T-helper 2 cell treated with Interferon-gamma antibody and Interleukin-4, amounts not matched to agents 100 ng/mL and 5 ng/mL, for 36 hours (primary cell): ENCODE measurements at regions not wholly inside any gene's neighbourhood (a gene's known extent, or its start where the extent isn't known, plus 50 kb on each side); places are given as distances from the start of the nearest gene placed in this dataset.
"Not testable (repeated sequence)": the region's sequence is repeated elsewhere in the genome, so short reads cannot be mapped to it uniquely, and the experiment has no call there.

ENCODE experiments used
- intact Hi-C: fragments of 100-400 bp; cut with micrococcal nuclease; formaldehyde crosslinking; loops from one replicate; pipeline ENCODE4 v1.15.1; 2023

- intact Hi-C loops: no loop called here
Observed at GRCh38 chr2:16112972-16113560, 172.7 kb downstream of the MYCN start.

DNA sequence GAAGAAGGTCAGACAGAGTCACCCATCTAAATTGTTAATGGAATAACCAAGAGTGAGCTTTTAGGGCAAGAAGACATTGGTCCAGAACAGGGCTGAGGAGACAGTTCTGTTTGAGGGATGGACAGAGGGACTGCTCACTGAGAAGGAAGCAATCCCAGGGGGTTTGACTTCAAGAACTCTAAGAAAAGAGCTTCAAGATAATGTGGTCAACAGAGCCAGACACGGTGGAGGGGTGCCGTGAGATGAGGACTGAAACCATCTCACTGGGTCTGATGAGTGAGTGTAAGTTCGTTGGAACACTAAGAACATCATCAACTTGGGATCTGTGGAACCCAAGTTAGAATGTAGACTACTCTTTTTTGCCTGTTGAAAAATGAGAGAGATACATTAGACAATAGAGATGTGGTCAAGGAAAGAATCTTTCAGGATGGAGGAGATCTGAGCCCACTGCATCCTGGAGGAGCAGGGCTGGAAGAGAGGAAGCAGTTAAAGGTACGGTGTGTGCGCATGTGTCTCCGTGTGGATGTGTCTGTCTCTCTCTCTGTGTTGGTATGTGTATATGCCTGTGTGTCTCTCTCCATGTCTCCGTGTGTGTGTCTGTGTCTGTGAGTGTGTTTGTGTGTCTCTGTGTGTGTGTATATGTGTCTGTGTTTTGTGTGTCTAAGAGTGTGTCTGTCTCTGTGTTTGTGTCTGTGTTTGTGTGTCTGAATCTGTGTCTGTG is 172.1 kb downstream of the MYCN start:
- intact Hi-C loops: no loop called here

DNA sequence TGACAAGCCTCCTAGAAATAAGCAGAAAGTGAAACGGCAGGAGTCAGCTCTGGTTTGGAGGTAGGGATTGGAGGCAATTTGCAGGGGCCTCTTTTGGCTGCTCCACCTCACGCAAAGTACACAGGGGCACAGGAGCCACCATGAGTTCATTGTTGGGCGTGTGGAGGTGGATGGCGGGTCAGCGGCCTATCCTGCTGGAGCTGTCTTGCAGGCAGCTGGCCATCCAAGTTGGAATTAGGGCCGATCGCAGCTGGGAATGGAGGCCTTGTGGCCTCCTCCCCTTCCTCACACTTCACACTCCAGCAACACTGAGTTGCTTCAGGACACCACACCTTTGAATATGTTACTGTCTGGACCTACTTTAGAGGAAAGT is 171.5 kb downstream of the MYCN start:
- intact Hi-C loops: no loop called here

DNA sequence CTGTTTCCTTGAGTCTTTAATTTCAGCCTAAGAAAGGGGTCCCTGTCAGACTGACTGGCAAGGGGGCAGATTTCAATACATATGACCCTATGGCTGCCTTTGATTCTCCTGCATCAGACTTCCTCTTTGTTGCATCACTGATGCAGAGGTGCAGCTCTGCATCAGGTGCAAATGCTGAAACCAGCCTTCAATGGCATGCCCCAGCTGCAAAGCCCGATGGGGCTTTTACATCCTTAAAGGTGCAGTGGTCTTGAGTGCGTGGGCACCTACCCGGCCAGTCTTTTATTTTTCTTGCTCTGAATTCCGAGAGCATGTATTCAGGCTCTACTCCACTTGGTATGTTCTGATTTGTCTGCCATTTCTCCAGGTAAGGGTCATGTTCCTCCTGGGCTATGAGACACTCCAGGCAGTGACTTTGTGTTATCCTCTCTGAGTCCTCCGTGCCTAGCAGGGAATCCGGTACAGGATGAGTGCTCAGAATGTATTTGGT is 169.5 kb downstream of the MYCN start:
- intact Hi-C loops: no loop called here

- intact Hi-C loops: no loop called here
Observed at GRCh38 chr2:16109368-16109820, 169.0 kb downstream of the MYCN start.

GRCh38 chr2:16107246-16107645 is 166.9 kb downstream of the MYCN start:
- intact Hi-C loops: no loop called here

GRCh38 chr2:16106619-16107018 is 166.3 kb downstream of the MYCN start:
- intact Hi-C loops: no loop called here

- intact Hi-C loops: no loop called here
Observed at GRCh38 chr2:16105669-16106281, 165.4 kb downstream of the MYCN start.

- intact Hi-C loops: no loop called here
Observed at GRCh38 chr2:16104949-16105668, 164.8 kb downstream of the MYCN start.

- intact Hi-C loops: no loop called here
Observed at GRCh38 chr2:16104315-16104948, 164.1 kb downstream of the MYCN start.

GRCh38 chr2:16103614-16104314 is 163.4 kb downstream of the MYCN start:
- intact Hi-C loops: no loop called here

- intact Hi-C loops: no loop called here
Observed at GRCh38 chr2:16102976-16103380, 162.6 kb downstream of the MYCN start.

DNA sequence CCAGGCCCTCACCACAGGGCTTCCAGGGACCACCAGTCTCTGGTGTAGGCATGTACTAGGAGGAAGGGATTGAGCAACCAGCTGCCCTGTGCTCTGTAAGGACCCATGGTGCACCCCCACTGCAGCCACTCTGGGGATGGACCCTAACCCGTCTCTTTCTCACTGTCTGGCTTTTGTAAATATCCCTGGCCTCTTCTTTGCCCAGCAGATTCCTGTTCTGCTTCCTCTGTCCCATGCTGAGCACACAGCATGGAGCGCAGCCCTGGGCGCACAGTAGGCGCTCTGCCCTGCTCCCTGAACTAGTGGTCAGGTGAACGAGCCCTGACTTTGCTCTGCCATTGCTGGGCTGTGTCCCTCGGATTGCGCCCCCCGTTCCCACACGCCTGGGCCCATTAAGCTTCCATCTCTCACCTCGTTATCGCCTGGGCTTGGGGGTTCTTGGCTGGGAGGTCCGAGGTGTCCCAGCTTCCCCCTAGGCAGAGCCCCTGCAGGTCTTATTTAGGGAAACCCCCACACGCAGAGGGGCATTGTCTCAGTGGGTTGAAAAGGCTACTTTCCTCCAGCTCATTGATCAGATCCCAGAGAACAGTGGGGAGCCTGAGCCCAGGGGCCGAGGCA is 162.1 kb downstream of the MYCN start:
- intact Hi-C loops: no loop called here

DNA sequence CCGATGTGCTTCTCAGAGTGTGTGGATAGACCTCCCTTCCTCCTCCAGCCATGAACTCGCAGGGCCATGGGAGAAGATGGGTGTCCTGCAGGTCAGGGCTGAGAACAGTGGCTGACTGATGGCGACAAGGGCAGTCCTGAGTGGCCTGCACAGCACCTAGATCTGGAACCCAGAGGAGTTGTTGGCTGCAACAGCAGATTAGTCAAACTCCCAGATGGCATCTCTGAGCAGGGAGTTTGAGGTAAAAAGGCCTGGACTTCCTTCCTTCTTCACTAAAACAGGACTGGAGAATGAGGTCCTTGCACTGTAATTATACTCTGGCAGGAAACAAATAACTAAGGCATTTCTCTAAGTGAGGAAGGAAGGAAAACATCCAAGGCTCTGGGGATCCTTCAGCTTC is 160.8 kb downstream of the MYCN start:
- intact Hi-C loops: no loop called here

DNA sequence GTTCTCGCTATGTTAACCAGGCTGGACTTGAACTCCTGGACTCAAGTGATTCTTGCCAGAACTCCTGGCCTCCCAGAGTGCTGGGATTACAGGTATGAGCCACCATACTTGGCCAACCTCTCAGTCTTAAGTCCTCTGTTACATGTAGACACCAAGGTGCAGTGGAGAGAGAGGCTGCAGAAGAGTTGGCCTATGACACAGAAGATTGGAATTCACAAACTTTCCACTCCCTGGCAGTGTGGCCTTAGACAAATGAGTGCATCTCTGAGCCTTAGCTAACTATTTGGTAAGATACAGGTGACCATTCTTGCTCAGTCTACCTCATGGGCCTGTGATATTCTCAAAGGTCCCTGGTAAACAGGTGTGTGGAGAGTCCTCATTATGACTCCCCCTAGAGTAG is 159.7 kb downstream of the MYCN start:
- intact Hi-C loops: no loop called here

- intact Hi-C loops: no loop called here
Observed at GRCh38 chr2:16099326-16099725, 159.0 kb downstream of the MYCN start.

- intact Hi-C loops: no loop called here
Observed at GRCh38 chr2:16096962-16097361, 156.6 kb downstream of the MYCN start.

DNA sequence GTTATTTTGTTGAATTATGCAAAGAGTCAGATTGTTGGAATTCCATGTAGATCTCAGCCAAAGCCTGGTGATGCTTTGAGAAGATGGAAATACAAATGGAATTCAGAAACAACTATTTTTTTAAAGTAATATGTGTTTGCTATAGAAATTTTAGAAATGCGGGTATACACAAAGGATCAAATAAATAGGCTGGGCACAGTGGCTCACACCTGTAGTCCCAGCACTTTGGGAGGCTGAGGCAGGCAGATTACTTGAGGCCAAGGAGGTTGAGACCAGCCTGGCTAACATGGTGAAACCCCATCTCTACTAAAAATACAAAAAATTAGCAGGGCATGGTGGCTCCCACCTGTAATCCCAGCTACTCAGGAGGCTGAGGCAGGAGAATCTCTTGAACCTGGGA is 155.1 kb downstream of the MYCN start:
- intact Hi-C loops: not testable (repeated sequence)

DNA sequence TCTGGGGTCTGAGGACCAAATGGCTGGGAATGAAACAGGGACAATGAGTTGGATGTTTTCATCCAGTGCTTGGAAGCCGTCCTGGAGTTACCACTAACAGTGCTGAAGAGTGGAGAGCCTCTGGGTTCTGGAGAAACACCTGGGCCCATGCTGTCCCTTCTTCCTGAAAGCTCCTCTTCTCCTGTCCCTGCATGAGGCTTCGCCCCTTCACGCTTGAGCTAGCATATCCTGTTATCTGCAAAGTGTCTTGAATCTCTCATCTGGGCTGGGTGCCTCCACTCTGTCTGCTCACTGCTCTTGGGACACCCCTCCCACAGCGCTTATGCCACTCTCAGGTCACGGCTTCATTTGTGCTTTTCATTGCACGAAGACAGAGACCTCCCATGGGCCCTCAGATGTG is 154.5 kb downstream of the MYCN start:
- intact Hi-C loops: no loop called here
